HG02938 (cell line): ENCODE measurements at regions not wholly inside any gene's neighbourhood (a gene's known extent, or its start where the extent isn't known, plus 50 kb on each side); places are given as distances from the start of the nearest gene placed in this dataset.

Experiments used
- ATAC-seq: cut with Tn5 transposase; IDR thresholded peaks from one replicate; pipeline ENCODE4 v1.9.1; 2021; ENCODE audit warnings: mild to moderate bottlenecking, moderate library complexity; ENCODE audit not compliant: unreplicated experiment

DNA sequence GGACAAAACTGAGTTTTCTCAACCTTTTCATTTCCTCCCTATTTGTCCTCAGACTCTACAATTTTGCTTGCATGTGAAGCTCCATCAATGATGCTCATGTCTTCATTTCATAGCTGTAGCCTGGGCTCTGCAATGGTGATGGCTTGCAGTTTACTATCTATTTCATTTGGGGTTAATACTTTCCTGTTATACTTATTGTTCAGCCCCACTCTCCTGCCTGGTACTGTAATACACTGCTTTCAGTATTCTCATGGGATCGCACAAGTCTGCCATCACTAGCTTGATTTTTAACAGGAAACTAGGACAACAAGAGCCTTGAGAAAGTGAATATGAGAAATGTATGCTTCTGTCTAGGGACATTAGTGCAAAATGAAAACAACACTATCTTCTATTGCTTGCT, 84.2 kb upstream of the SEMA6A start:
- no peak for ATAC-seq

DNA sequence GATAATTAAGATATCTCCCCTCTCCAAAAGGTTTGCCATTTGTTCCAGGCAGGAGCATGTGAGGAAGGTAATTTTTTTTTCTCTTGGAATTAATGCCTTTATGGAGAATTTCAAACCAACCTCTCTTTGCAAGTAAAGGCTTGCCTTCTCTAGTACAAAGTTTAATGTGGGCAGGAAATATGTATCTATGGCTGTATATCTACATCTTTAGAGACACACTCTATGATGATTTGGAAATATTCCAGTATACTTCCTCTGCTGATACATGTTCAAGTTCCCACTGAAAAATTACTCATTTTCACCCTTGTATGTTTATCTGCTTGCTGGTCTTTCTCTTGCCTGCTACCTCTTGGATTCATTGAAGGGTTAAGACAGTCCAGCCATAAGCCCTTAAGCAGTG, 83.5 kb upstream of the SEMA6A start:
- no peak for ATAC-seq

DNA sequence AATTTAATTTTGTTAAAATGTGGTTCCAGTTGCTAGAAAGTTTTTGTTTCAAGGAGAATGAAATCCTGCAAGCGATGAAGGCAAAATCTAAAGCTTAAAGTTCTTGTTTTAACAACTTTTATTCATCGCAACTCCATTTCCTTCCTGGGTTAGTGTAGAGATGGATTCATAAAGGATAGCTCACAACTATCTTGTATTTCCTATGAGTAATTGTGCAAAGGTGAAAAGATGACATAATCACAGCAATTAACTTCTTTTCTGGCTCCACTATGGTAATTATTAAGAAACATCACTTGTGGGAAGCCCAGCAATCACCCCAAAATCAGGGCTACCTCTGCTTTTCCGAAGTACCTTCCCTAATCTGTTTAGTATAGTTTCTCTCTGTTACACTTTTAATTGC, 80.8 kb upstream of the SEMA6A start:
- no peak for ATAC-seq

DNA sequence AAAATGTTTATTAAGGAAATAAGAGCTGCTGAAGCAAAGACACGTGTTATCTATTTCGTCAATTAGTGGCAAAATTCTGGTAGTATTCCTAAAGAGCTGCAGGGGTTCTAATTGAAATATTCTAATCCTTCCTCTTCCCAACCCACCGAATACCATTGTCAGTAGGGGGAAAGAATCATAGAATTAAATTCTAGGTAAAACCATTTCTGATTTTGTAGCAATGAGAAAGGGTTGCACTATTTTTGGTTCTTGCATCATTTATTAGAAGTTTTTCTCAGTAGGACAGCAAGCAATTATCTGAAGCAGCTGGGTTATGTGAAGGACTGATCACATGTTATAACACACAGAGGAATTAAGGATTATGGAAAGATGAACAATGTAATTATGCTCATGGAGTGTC, 80.3 kb upstream of the SEMA6A start:
- ATAC-seq, result no peak

DNA sequence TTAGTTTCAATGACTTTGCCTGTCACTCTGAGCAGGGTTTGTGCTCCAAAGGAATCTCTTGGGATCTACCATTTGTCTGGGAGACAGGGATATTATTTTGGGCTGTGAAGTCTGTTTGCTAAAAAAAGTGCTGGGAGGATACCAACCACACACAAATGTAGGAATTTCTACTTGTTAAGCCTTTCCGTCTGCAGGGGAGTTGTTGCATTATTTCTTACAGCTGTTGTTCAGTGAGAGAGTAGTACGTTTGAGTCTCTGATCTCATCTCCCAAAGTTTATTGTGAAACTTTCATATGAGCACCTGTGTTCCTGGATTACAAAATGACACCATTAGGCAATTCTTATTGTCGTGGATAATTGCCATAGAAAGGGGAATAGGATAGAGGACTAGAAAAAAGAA, 78.3 kb upstream of the SEMA6A start:
- ATAC-seq, result no peak

DNA sequence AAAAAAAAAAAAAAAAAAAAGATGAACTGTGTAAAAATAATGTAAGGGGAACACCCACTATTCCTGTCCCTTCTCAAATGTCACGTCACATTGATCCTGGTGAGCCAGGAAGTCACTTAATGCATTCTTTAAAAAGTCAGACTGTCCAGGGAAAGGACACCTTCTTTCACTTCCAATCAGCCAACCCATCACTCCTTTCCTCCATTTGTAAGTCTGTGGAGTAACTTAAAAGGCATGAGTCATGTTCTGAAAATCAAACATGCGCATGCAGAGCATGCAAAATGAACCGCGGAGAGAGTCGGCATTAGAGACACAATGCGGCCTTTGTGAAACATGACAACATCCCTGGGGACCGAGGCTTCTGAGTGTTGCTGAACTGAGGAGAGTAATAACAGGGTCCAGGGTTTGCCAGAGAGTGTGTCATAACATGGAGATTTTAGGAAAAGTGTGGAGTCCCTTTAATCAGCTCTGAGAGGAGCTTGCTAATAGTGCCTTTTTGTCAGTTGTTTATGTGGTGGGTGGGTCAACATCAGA, 77.6 kb upstream of the SEMA6A start:
- no peak for ATAC-seq

DNA sequence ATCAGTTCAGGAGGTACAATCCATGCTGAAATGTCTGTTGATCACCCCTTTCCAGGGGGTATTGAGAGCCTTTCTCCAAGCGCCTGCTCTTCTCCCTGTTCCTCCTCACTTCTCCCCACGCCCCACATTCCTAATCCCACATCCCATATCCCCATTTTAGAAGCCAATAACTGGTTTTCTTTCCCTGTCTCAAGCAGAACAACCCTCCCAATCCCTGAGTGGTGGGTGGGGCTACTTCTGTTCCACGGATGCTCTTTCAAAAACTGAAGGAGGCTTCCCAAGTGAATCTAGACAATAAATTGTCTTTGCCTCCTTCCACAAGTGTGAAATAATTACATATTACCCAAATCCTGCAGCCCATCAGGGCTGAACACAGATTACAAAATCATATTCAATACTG, 77.0 kb upstream of the SEMA6A start:
- no peak for ATAC-seq

DNA sequence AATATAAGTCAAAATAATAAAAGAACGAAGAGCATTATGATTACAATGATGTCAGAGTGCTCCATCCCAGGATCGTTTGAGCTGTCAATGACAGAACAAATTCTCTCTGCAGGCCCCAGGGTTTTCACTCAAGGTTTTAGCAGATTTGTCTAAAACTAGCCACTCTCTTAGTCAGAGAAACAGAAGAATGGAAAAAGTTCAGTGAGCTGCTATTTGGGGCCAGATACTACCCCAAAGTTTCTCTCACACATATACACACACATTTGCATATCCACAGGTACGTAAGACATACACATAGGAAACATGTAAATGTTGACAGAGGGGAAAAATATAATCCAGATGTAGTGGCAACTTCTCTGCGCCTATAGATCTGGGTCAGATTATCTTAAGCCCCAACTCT, 76.3 kb upstream of the SEMA6A start:
- no peak for ATAC-seq

DNA sequence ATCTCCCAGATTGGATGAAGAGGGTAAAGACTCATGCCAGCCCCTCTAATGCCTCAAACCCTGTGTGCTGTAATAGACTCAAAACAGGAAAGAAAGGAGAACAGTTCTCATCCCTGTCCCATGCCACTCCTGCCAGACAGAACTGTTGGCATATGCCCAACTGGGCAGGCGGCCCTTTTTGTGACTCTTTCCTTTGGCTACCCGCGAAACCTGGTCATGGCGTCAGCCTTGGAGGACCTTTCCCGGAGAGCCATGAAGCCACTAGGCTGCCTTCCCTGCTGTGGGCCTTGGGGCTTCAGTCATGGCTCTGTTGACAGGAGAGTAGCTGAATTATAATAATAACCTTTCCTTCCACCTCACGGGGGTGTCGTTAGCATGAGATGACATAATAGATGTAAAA, 75.9 kb upstream of the SEMA6A start:
- ATAC-seq, result no peak

DNA sequence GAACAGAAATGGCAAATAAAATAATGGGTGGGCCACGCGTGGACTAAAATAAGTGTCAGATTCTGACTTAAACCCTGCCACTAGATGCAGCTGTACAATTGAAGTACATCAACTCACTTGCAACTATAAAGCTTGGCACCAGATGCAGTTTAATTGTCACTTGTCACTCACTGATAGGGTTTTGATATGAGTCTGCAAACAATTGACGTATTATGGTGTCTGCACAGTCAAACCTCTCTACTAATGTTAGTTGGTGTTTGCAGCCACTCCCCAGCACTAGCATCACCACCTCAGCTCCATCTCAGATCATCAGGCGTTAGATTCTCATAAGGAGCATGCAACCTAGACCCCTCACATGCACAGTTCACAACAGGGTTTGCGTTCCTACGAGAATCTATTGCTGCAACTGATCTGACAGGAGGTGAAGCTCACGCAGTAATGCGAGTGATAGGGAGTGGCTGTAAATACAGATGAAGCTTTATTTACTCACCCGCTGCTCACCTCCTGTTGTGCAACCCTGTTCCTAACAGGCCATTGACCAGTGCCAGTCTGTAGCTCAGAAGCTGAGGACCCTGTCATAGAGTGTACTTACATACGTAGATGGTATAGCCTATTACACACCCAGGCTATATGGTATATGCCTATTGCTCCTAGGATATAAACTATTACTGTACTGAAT, 72.1 kb upstream of the SEMA6A start:
- ATAC-seq, result no peak

DNA sequence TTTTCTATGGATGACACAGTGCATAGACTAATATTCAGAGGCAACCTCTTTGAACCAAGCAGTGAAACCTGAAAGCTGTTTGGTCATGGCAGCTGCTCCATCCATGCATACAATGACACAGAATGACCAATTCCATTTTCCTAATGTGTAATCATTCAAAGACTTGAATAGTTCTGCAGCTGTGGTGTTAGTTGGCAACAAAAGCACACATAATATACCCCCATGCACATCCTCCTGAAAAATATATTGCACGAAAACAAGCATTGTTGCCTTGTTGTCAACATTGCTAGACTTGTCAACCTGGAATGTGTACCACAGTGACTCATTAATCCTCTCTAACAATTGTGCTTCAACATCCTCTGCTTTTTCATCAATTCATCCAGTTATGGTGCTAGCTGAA, 71.0 kb upstream of the SEMA6A start:
- ATAC-seq, result peak; percentile 94

DNA sequence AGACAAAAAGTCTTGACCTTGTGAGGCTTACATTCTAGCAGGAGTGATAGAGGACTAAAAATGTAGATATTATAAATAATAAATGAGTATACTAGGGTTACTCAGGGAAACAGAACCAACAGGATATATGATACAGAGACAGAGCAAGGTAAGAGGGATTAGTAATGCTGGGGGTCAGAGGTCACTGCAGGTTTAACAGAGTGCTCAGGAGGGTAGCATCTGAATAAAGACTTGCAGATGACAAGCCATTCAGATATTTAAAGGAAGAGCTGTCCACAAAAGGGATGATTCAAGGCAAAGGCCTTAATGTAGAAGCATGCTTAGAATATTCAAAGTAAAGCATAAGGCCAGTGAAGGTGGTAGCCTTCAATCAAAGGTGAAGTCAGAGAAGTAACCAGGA, 65.6 kb upstream of the SEMA6A start:
- no peak for ATAC-seq

DNA sequence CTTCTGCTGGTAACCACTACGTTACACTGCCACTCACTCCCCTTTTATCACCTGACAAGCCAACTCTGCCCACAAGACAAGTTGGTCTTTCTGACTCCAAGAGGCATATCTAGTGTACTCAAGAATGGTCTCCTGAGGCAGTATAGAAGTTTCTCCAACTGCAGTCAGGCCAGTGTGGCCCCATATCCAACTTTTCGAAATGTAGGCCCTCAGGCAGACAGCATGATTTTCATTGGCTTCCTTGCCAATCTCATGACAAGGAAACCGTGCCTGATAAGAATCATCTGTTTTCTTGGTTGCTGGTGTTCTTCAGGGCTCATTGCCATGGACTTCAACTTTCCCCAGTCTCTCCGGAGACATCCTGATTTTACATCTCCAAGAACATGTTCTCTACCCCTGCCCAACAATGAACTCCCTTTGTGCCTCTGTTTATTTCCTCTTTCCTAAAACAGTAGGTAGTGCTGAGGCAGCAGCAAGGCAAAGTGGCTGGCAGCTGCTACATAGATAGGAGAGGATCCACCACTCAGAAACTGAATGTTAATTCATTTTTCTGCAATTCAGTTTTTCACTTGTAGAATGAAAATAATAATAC, 62.6 kb upstream of the SEMA6A start:
- no peak for ATAC-seq

DNA sequence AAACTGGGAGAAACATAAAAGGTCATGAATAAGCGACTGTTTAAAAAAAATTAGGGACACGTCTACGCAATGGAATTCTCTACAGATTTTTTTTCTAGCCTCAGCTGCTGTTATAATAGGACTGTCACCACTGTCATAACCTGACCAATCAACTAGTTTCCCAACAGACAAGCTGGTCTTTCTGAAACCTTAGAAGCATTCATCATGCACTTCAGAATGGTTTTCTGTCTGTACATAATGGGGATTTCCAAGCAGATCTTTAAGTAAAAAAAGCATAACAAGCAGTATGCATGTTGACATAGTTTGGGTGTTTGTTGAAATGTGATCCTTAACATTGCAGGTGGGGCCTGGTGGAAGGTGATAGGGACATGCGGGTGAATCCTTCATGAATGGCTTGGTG, 58.3 kb upstream of the SEMA6A start:
- ATAC-seq, result no peak

DNA sequence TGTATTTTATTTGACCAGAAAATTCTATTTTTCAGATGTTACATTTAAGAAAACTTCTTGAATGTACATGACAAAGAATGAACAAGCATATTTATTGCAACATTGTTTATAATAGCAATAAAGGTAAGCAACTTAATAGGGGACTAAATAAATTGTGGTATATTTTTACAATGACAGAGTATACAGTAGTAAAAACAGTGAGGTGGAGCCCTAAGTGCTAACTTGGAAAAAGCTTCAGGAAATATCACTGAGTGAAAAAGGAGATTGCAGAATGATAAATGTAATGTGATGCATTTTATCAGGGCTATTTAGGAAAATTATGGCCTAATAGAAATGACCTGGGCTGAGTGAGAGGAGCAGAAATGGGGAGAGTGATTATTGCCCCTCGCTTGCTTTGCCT, 56.5 kb upstream of the SEMA6A start:
- no peak for ATAC-seq

DNA sequence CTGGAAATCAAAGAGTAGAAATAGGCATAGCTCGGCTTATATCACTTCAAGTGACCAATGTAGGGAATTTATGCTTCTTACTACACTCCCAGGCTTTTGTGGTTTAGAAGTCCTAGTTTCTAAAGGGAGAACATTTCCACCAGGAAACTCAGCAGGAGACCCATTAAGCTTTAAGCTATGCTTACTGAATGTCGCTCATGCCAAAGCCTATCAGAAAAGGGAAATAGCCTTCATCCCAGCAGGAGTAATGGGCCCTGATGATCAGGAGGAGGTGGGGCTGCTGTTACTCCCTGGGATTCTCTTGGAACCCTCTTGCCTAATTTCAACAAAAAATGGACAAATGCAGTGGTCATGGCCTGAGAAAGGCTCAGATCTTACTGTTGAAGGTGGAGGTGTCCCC, 54.5 kb upstream of the SEMA6A start:
- no peak for ATAC-seq

DNA sequence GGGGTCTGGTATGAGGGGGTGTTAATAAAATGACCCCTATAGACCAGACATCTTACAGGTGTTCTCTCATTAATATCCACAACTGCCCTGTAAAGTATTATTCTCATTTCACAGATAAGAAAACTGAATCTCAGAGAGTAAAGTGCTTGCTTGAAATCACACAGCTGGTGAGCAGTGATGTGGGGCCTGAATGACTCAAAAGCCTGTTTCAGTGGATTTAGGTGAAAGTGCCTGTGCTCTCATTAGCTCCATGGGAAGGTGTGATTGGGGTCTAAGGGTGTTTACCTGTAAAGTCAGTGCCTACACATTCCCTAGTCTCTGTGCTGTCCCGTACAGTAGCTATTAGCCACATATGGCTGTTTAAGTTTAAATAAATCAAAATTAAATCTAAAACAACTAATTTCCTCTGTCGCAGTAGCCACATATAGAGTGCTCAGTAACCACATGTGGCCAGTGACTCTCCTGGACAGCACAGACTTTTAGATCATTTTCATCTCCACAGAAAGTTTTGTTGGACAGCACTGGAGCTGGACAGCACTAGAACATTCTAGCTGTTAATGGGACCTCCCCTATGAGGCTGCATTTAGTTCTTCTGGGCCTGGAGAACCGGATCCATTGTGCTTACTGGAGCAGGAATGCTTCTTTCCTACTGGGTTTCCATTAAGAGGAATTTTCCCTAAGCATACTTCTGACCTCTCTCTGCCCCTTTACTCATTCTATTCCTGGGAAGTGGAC, 52.5 kb upstream of the SEMA6A start:
- peak; percentile 88 for ATAC-seq

DNA sequence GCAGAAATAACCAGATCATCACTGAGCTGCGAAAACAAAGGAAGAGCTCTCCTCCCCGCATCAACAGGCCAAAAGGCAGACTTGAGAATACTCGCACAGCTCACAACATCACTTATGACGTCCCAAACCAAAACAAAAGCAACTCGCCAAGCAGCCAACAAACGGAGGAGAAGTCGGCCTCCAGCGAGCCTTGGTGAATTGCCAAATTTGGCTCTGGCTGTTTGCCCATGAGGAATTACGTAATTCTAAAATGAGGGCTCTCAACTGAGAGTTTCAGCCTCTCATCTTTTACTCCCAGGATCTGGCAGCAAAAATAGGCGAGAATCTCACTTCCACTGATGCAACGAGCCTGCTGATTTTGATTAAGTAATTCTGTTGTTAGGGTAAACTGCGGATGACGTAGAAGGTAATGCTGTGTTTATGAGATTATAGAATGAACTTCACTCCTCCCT, 51.7 kb upstream of the SEMA6A start:
- ATAC-seq, result no peak
